Activated naive CD4-positive, alpha-beta T cell treated with anti-CD3 and anti-CD28 coated beads, Interleukin-2, amount 50 U/mL, for 72 hours (primary cell): ENCODE measurements at regions not wholly inside any gene's neighbourhood (a gene's known extent, or its start where the extent isn't known, plus 50 kb on each side); places are given as distances from the start of the nearest gene placed in this dataset.
"Not testable (repeated sequence)": the region's sequence is repeated elsewhere in the genome, so short reads cannot be mapped to it uniquely, and the experiment has no call there.

Experiments
- ATAC-seq, 2 donors: fragments of 150-1000 bp; cut with Tn5 transposase; 2 replicates each; pipeline ENCODE4 v1.10.0; 2021; ENCODE audit warnings: mild to moderate bottlenecking in 2 of 2, moderate library complexity in 2 of 2
- DNase-seq, 2 donors: peaks; one replicate each; pipeline ENCODE4 v3.0.0; 2021 to 2022; ENCODE audit warnings: low spot score in 2 of 2
- H3K27ac Mint-ChIP-seq, 2 donors: one replicate each; pipeline ENCODE4 v1.8.0; 2022; ENCODE audit warnings: mild to moderate bottlenecking in 2 of 2, mixed read lengths in 2 of 2
- H3K36me3 Mint-ChIP-seq, 2 donors: one replicate each; pipeline ENCODE4 v1.8.0; 2022; ENCODE audit warnings: mixed read lengths in 2 of 2
- H3K9me3 Mint-ChIP-seq, 2 donors: one replicate each; pipeline ENCODE4 v1.8.0; 2022; ENCODE audit warnings: mixed read lengths in 2 of 2

DNA sequence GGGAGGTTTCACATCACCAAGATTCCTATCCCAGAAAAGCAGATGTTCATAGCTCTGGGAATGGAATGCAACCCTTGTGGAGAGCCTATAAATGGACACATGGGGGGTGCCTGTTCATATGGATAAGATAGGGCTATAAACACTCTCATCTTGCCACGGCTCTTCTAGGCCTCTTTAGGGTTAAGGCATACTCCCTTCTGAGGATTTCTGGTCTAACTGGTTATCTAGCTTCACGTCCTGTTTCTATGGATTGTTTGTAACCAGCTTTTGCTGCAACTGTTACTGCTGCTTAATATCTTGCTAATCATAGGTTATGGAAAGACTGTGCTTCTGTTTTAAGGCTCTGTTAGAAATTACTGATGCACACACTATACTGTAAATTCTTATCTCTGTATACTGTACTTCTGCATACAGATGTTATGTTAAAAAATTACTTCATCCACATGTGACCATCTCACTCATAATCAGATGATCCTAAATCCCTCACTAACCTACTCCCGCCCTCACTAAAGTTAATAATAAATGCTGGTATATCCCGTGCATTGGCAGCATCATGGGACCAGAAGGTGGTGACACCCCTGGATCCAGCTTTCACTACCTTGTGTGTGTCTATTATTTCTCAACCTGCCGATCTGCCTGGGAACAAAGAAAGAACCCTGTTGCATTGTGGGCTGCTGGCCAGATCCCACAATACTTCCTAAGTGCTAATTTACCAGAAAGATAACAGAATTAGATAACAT, 68.7 kb downstream of the PRKAB2 start:
- DNase-seq, H3K27ac Mint-ChIP-seq, H3K36me3 Mint-ChIP-seq, H3K9me3 Mint-ChIP-seq, ATAC-seq: not testable (repeated sequence)

- DNase-seq = no peak
- Mint-ChIP-seq H3K36me3 (no peaks in the 10 kb centered on the region), H3K9me3 (no peaks in the 10 kb centered on the region), H3K27ac (no peak overlapping the region)
- ATAC-seq = no peak
Measured at GRCh38 chr1:147099192-147099591, 73.1 kb downstream of the PRKAB2 start.

GRCh38 chr1:147098338-147098973, 73.8 kb downstream of the PRKAB2 start:
- H3K27ac Mint-ChIP-seq, DNase-seq, H3K9me3 Mint-ChIP-seq, H3K36me3 Mint-ChIP-seq, ATAC-seq: not testable (repeated sequence)

DNA sequence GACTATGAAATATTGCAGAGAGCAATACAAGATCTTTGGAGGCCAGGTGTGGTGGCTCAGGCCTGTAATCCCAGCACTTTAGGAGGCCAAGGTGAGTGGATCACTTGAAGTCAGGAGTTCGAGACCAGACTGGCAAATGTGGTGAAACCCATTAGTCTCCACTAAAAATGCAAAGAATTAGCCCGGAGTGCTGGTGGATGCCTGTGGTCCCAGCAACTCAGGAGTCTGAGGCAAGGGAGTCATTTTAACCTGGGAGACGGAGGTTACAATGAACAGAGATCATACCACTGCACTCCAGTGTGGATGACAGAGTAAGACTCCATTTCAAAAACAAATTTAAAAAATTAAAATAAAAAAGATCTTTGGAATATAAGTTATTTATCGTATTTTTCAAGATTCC, 76.6 kb downstream of the PRKAB2 start:
- DNase-seq (no peak), ATAC-seq (no peak)
- H3K9me3 Mint-ChIP-seq = no peaks in the 10 kb centered on the region
- no peaks in the 10 kb centered on the region for H3K36me3 Mint-ChIP-seq
- H3K27ac Mint-ChIP-seq = no peak overlapping the region

DNA sequence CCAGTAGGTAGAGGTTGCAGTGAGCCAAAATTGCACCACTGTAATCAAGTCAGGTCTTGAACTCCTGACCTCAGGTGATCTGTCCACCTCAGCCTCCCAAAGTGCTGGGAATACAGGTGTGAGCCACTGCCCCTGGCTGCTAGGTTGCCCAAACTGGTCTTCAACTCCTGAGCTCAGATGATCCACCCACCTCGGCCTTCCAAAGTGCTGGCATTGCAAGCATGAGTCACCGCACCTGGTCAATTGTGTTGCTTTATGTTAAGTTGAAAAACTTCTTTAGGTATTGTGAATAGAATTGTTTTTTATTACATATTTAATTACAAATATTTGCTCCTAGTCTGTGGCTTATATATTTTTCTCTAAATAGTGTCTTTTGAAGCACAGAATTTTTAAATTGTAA, 80.5 kb downstream of the PRKAB2 start:
- ATAC-seq (no peak), DNase-seq (no peak)
- Mint-ChIP-seq H3K27ac (no peak overlapping the region), H3K36me3 (no peaks in the 10 kb centered on the region), H3K9me3 (no peaks in the 10 kb centered on the region)

DNA sequence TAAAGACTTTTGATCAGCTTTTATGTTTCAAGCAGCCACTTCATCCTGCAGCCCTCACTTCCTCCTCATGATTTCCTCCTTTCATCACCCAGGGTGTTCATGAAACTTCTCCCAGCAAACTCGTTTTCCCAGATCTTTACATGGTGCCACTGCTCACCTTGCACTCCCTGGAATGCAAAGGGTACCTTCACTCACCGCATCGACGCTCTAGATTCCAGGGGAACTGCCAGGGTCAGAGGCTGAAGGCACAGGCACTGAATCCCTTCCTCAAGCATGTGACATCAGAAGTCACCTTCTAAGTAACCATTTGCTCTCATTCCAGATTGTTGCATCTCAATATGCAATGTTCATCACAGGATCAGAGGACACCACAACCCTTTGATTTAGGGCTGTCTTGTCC, 82.8 kb downstream of the PRKAB2 start:
- ATAC-seq = no peak
- no peak for DNase-seq
- Mint-ChIP-seq H3K36me3 (no peaks in the 10 kb centered on the region), H3K27ac (no peak overlapping the region), H3K9me3 (no peaks in the 10 kb centered on the region)

GRCh38 chr1:147086129-147086528, 86.1 kb downstream of the PRKAB2 start:
- H3K36me3 Mint-ChIP-seq = peaks cover 0 to 12% of the 10 kb centered on the region in 2 donors
- no peak for DNase-seq

DNA sequence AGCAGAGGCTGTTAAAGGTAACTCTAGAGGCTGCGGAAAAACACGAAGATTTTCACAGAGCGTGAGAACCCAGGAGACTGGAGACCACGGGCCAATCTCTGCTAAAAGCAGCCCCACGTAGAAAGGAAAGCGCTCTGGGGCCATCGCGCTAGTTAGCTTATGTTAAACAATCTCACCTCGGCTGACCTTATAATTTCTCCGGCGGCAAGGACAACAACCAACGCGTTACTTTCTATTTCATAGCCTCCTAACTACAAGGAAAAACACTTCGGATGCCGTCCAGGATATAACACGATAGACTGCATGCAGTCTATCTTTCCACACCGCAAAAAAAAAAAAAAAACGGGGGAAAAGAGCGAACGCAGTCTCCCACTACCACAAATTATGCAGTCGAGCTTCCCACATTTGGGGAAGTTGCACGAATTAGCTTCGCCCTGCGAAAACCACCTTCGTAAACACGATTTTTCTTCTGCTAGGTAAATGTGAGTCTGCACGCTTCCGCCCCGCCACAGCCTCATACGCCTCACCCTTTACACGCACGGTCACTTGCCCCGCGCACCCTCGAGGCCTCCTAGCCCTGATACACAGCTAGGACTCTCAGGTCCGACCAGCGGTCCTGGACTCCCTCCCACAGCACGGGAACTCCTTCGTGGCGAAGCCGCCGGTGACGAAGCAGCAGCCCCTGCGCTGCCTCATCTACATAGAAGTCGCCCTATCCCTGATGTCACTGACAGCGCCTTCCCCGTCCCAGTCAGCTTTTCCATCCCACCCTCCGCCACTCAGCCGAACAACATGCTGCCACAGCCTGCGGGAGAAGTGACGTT, 87.8 kb downstream of the PRKAB2 start:
- Mint-ChIP-seq H3K9me3 (no peaks in the 10 kb centered on the region), H3K27ac (peak overlapping the region; percentile 96 to 100), H3K36me3 (peaks cover 0 to 16% of the 10 kb centered on the region in 2 donors)
- DNase-seq (peak; percentile 81 to 88), ATAC-seq (peak; percentile 82 to 90)

More at GRCh38 chr1:147086129-147086528, 86.1 kb downstream of the PRKAB2 start:
- Mint-ChIP-seq H3K27ac (no peak overlapping the region), H3K9me3 (no peaks in the 10 kb centered on the region)
- no peak for ATAC-seq

DNA sequence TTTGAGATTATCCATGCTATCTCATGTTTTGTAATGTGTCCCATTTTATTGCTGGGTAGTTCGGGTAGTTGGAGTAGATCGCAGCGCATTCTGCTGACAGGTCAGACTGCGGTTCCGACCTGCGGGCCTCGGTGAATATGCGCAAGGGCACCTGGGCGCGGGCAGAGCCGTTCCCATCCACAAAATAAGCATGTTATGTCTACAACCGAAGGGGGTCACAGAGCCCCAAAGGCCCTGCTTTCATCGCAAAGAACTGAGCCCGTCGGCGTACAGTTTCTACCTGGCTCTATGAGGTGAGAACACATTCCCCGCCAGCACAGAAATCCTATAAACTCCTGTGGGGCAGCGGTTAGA, 88.4 kb downstream of the PRKAB2 start:
- Mint-ChIP-seq H3K36me3 (peaks cover 3 to 20% of the 10 kb centered on the region in 2 donors), H3K9me3 (no peaks in the 10 kb centered on the region)
- DNase-seq = no peak

DNA sequence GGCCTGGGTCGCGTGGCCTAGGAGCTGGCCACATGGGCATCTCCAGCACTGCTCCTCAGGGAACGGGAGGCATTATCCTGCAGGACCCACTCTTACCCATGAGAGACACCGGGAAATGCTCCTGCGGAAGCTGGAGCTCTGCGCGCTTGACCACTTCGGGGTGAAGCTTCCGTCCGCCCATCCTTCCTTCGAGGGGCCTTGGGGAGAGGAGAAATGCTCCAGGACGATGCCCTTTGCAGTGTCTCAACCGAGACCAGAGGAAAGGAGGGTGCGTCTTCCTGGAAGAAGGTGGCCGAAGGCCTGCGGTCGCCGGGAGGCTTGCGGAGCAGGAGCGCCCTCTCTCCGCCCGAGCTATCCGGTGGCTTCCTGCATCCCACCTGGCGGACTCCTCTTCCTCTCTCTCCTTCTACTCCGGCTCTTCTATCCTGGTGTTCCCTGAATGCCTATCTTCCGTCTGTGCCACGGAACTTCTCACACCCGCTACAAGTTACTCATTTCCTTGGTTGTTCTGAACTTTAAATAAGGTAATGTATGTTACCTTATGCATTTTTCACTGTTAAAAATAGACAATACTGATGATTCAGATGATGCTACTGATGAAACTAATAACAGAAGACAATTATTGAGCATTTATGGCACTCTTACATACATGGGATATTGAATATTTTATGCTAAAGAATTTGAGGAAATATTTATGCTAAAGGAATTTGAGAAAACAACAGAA, 91.4 kb downstream of the PRKAB2 start:
- no peak for DNase-seq
- ATAC-seq = no peak
- H3K27ac Mint-ChIP-seq = no peak overlapping the region

More for the DNA sequence above, 88.4 kb downstream of the PRKAB2 start:
- peak overlapping the region; percentile 96 to 100 for H3K27ac Mint-ChIP-seq
- ATAC-seq = no peak

GRCh38 chr1:147080006-147080661, 92.1 kb downstream of the PRKAB2 start:
- Mint-ChIP-seq H3K27ac (peak overlapping the region in 1 of 2 donors; percentile 81), H3K36me3 (peaks cover 15 to 31% of the 10 kb centered on the region in 2 donors), H3K9me3 (peaks cover 0 to 5% of the 10 kb centered on the region in 2 donors)
- DNase-seq = no peak
- no peak for ATAC-seq

More for the DNA sequence above, 91.4 kb downstream of the PRKAB2 start:
- Mint-ChIP-seq H3K9me3 (peaks cover 0 to 5% of the 10 kb centered on the region in 2 donors), H3K36me3 (peaks cover 15 to 30% of the 10 kb centered on the region in 2 donors)

DNA sequence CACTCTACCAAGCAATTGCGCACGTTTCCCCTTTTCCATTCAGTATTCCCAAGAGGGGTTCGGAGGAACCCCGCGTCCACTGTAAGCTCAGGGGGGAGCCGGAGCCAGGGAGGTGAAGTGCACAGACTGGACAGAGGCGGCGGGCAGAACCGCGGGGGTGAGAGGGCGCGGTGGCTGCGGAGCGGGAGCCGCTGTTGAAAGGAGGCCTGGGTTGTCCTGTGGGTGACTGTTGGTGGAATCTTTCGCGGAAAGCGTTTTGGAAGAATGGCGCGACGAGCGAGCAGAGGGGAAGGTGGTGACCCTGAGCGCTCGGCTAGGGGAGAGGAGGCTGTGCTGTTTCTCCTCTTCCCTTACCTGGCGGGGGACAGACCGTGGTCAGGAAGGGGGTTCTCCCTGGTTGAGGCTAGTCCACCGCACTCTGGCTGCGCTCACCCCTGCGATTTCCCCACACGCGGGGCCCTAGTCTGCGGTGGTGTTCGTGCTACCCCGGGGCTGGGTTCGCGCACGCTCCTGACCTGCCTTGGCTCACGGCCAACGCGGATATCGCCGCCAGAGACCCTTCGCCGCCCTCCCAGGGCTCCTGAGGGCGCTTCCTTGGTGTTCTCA, 92.8 kb downstream of the PRKAB2 start:
- DNase-seq (no peak), ATAC-seq (no peak)
- Mint-ChIP-seq H3K36me3 (peaks cover 19 to 34% of the 10 kb centered on the region in 2 donors), H3K27ac (peak overlapping the region in 1 of 2 donors; percentile 81), H3K9me3 (peaks cover 0 to 5% of the 10 kb centered on the region in 2 donors)

GRCh38 chr1:147078606-147079399, 93.5 kb downstream of the PRKAB2 start:
- peak in 1 of 2 donors; percentile 27 for DNase-seq

DNA sequence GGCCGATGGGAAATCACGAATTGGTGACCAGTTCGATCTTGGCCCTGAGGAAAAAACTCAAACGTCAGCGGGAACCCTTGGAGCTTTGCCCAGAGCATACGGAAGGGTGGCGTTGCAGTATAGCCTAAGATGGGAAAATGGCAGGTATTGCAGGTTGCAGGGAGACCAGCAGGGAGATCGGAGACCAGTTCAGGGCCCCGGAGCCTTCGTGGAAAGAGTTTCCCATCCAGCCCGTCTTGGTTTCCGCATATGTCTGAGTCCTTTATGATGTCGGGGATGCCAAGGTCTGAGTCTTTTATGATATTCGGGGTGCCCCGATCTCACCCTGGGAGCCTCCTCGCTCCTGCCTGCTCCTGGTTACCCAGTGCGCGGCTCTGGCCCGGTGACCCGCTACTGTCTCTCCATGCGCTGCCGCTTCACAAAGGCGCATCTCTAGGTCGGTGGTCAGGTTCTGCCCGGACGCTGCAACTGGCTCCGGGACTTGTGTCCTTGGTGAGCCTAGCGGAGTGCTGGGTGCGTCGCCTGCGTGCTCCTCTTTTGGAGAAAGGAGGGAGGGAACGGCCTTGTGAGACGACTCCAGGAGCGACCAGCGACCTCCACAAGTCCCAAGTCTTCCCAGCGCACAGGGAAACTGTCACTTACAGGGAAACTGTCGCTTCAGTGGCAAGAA, 94.2 kb downstream of the PRKAB2 start:
- H3K9me3 Mint-ChIP-seq = peaks cover 0 to 5% of the 10 kb centered on the region in 2 donors
- peaks cover 21 to 26% of the 10 kb centered on the region in 2 donors for H3K36me3 Mint-ChIP-seq
- H3K27ac Mint-ChIP-seq = no peak overlapping the region
- no peak for ATAC-seq
- no peak for DNase-seq

More at GRCh38 chr1:147078606-147079399, 93.5 kb downstream of the PRKAB2 start:
- Mint-ChIP-seq H3K9me3 (peaks cover 0 to 5% of the 10 kb centered on the region in 2 donors), H3K27ac (peak overlapping the region in 1 of 2 donors; percentile 72), H3K36me3 (peaks cover 21 to 34% of the 10 kb centered on the region in 2 donors)
- ATAC-seq = no peak
